Activated CD8-positive, alpha-beta memory T cell treated with anti-CD3 and anti-CD28 coated beads for 24 hours (primary cell): ENCODE measurements at regions not wholly inside any gene's neighbourhood (a gene's known extent, or its start where the extent isn't known, plus 50 kb on each side); places are given as distances from the start of the nearest gene placed in this dataset.

Source experiments
- DNase-seq: peaks from one replicate; pipeline ENCODE4 v3.0.0-alpha.2; 2020

DNA sequence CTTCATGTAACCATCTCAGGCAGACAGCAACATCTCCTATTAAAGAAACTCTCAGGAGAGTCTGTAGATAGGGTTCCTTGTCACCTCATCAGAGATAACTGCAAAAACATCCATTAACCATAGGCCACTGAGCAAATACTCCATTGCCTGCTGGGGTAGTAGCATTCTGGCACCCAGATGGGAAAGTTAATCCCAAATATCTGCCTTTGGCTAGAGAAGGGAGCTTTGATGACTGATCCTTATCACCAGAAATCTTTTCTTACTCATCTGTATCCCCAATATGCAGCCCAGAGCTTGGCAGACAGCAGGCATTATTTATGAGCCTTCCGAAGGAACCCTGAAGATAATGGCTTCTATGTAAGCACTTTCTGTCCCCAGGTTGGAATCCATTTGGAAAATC is 173.1 kb downstream of the MFSD1 start:
- DNase-seq, result no peak

DNA sequence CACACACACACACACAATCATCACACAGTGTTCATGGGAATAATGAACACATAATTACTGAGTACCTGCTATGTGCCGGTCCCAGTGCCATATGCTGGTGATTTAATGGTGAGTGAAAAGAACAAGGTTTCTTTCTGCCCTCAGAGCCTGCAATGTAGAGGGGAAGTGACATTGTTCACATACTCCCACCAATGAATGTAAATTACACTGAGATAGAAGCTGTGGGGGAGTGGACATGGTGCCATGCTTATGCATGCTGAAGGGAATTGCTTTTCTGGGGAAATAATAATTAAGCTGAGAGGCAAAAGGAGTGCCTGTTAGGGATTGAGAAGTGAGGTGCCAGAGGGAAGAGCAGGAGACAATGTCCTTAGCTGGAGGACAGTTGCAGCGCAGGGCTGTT is 175.1 kb downstream of the MFSD1 start:
- DNase-seq, result no peak

DNA sequence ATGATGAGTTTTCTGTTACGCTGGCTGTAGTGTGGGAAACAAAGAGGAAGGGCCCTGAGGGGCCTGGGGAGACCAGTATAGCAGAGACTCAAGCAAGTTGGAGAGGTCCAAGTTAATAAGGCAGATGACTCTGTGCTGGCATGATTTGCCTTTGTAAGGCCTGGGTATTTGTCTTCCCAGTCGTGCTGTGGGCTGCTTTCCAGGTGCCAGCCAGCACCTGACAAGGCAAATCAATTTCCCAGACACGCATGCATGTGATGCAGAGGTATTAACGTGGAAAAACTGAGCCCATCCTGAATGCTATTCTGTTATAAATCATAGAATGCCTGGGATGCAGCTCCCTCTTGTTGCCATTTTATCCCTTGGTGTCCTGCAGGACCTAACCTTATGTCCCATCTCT is 175.6 kb downstream of the MFSD1 start:
- DNase-seq, result no peak

DNA sequence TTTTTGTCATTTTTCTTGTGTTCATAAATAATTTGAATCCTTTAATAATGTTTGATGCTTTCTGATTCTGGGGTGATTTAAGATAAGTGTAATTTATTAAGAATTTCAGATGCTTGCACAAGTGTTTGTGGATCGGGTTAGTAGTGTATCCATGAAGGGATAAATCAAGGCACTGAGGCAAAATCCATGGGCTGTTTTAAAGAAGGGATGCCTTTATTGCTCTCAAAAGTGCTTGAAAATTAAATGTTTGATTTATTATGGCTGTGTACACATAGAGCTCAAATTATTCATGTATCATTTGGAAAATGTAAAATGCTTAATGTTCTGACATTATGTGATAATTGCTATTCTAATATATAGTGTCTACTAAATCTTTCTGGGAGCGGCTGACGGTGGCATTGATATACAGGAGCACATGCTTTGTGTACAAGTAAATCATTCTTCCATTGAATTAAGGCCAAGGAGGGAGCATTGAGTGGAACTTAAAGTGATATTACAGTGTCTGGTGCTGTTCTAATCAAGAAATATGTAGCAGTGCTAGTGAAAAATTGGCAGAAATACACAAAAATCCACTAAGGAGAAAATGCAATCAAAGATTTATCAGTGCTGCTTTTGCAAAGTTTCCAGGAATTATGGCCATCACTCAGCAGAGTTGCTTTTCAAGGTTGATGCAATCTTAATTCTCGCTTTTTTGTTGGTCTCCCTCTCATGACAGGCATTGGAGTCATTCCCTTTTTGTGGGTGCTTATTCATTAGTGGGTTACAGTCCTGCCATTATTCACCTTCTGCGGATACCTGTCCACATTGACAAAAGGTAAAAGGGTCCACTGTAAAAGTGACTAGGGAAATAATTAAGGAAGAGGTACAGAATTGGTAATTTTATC is 181.6 kb downstream of the MFSD1 start:
- DNase-seq, result no peak

DNA sequence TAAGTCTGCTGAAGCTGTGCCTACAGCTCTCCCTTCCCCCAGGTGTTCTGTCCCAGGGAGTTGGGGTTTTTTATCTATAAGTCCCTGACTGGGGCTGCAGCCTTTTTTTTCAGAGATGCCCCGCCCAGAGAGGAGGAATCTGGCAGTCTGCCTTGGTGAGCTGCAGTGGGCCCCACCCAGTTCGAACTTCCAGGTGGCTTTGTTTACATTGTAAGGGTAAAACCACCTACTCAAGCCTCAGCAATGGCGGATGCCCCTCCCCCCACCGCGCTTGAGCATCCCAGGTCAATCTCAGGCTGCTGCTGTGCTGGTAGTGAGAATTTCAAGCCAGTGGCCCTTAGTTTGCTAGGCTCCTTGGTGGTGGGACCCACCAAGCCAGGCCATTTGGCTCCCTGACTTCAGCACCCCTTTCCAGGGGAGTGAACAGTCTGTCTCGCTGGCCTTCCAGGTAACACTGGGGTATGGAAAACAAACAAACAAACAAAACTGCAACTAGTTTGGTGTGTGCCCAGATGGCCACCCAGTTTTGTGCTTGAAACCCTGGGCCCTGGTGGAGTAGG is 189.4 kb downstream of the MFSD1 start:
- DNase-seq, result no peak

DNA sequence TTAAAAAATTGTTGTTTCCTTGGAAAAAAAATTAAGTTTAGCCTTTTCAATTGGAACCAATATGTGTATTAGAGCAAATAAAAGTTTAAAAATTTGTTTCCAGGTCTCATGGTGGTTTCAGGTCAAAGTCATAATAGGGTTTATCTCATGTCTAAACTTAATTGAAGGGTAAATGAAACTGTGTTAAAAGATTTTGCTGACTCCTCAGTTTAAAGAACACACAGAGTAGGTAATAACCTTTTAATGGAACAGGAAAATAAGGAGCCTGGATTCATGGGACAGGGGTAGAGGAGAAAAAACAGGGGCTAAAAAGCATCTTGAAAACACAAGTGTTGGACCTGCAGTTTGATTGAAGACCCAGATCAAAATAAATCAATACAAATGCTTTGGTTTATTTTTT is 190.6 kb downstream of the MFSD1 start:
- no peak for DNase-seq

DNA sequence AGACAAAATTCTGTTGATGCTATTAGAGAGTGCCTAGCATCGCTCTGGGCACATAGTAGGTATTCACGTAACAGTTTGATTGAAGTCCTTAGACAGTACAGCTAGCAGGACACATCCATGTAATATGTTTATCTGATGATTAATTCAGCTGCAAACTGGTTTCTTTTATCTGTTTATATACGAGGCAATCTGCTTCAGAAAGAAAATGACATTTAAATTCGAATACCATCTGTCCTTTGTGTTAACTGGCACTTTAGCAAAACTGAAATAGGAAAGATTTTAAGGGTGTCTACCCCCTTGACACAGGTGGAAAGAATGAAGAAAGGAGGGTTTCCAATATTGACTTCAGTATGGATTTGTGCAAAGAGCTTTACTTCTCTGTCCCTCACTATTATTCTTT is 192.5 kb downstream of the MFSD1 start:
- no peak for DNase-seq

DNA sequence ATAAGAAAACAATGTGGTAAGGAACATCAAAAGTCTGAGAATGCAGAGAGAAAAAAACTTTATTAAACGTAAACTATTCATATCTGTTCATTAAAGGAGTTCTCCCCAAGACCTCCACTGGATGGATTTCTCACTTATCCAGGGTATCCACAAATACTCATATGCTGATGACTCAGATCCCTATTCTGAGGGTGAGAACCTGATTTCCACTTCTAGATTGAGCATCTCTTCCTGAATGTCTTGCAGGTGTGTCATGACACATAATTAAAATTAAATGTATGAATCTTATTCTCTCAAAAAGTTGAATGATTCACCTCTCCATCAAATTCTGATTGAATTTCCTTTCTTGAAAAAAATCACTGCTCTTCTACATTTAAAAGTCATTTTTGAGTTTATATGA is 199.9 kb downstream of the MFSD1 start:
- no peak for DNase-seq

DNA sequence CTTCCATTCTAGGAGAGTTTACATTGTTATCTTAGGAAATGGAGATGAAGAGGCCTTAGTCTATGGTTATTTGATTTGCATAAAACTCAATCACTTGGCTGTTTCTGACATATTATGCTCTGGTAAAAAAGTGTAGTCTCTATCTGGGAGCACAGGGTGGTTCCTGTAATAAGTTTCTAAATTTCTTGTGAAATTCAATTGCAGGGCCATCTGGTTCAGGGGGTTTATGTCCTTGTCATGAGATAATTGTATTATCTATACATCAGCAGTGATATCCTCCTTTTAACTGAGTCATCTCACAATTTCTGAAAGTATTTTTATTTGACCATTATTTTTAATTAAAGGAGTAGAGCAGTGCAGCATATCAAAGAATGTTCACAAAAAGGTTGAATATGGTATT is 203.3 kb downstream of the MFSD1 start:
- no peak for DNase-seq

DNA sequence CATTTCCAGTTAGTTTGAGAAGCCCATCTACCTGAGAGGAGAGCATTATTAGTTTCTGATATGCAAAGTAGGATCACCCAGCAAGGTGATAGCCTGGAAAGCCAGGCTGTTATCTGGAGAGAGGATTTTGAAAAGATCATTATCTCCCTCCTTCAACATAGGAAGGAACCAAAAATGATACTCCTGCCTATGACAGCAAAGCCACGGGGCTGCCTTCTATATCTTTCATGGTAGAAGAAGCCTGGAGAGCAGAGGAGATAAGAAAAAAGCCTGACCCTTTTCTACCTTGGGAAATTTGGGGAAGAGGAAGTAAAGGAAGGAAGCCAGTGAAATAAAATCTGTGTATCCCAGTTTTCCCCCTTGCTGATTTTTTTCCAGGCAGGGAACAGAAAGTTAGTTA is 205.5 kb downstream of the MFSD1 start:
- DNase-seq, result no peak

DNA sequence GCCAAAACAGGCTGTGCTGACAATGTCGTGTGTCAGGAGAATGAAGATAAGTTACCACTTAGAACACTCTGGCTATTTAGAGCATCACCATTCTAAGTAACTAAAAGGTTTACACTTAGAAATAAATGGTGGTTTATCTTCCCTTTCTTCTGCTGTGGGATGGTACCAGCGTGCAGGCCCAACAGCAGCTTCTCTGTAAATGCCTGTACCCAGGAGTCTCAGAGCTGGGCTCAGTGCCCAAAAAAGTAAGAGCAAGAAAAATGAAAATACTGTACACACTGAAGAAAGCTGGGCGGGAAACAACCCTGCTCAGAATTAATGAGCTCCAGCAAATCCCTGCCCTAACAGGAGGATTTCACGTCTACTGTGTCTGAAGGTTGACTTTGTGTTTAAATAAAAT is 206.5 kb downstream of the MFSD1 start:
- no peak for DNase-seq

DNA sequence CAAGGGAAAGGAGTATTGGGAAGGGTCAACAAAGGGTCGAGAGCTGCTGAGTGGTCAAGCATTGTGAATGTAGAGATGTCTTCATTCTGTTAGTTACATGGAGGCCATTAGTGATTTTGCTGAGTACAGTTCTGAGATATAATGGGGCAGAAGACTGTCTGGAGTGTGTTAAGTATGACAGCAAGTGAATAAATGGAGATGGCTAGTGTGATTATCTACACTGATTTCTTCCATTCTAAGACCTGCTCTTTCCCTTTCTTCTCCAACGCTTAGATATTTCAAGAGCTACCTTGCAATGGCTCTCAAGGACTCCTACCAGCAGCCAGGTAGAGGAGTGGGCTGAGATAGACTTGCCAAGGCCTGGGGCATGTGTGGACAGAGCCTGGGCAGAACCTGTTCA is 216.5 kb downstream of the MFSD1 start:
- no peak for DNase-seq

DNA sequence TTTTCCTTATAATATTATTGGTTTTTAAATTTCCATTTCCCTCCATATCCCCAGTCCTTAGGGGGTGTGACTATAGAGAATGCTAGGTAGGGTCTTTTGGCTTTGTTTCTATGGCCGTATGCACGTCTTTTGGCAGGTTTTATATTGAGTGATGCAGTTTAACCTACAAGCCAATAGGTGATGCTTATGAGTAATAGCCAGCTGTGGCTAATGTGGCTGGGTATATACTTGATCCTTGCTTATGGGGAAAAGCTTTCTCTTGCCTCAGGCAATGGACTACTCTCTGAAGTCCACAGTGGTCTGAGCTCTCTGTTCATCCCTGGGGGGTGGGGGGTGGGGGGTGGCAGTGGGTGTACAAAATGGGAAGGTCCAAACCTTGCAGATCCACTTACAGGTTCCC is 223.9 kb downstream of the MFSD1 start:
- DNase-seq, result no peak

DNA sequence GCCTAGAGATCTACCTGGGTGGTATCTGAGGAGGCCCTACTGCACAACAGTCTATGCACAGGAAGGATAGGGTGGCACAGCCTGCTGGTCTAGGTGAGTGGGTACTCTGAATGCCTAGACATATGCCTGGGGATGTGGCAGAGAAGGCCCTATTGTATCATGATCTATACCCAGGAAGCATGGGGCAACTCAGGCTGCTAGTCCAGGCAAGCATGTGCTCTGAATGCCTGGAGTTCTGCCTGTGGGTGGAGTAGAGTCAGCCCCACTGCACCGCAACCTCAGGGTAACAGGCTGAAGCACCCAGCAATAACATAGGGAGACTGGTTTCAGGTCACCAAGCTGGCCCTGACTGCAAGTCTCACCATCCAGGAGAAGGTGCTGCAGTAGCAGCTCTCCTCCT is 224.7 kb downstream of the MFSD1 start:
- DNase-seq, result no peak

DNA sequence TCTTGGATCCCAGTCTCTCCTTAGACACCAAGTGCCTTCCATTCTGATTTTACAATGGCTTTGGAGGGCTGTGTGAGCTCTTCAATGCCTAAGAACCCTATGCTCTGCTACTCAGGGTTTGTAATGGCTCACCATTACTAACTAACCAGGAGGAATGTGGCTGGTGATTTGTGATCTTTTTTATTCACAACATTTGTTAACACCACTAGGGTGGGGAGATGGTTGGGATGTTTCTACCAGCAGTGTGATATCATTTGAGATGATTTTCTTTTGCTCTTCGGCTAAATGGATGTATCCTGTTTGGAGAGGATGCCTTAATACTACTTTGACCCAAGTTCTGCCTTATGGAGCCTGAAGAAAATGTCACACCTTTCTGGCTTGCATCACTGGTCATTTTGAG is 226.9 kb downstream of the MFSD1 start:
- DNase-seq, result no peak

DNA sequence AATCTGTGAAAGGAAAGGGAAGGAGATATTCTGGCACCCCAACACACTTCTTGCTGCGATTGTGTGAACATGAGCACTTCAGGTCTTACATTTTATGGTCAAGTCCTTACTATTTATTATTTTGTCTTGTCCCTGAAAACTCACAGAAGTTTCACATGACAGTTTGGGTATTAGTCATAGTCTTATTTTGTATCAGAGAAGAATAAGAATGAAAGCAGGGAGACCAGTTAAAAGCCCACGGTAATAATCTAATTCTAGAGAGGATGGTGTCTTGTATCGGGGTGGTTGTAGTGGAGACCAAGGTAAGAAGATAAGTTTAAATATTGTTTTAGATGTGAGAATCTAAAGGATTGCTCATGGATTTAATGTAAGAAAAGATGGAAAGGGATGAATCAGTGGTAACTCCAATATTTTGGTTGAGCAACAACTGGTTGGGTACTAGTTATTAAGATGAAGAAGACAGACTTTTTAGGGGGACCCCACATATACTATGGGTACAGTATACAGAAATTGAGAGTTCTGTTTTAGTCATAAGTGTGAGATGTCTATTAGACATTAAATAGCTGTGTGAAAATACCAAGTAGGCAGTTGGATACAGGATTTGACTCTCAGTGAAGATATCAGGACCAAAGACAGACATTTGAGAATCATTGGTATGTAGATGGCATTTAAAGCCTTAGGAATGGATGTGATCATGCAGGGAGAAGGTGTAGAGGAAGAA is 227.6 kb downstream of the MFSD1 start:
- no peak for DNase-seq

DNA sequence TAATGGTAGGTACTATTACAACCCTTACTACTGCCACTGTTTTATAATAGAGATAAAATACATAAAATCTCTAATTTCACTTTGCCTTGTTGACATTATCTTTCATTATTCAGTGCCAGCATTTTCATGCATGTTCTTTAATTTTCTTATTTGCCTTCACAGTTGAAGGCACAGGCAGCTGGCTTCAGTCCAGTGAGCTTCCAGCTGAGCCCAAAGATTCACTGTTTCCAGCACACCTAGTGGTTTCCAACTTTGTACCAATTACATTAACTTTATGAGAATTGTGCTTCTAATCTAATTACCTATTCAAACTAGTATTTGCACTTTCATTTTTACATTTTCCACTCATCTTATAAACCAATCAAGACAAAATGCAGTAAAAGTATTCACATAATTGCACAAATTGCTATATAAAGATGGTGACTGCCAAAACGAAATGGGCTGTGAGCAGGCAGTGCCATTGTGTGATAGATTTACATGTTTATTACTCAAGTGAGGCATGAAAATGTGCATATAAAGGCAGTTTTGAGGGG is 228.3 kb downstream of the MFSD1 start:
- no peak for DNase-seq

DNA sequence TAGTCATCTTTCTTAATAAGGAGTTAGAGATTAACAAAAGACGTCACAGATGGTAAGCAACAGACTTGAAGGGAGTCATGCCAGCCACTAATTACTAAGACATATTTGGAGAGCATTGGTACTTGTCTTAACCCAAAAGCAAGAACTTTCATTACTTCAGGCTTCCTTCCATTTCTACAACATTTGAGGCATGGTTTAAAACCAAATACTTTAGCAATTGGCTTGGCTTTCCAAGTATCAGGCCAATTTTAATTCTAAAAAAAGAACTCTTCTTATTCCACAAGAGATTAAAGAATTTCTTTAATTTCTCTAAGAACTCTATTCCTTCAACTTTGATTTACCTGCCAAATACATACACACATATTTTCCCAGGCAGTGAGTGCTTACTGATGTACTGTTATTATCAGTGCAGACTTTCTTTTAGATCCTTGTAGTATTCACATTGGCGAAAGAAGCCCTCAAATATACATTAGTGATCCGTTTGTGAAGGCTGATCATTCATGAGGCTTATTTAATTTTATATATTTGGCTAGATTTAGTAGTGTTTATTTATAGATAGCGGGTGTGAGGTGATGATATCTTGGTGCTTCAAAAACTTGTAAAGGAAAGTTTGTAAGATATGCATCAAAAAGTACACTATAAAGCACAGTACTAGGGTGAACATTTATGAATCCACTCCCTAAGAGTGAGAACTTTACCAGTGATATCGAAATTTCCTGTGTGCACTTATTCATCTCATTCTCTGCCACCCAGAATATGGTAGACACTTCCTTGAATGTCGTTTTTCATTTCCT is 229.2 kb downstream of the MFSD1 start:
- DNase-seq, result no peak

DNA sequence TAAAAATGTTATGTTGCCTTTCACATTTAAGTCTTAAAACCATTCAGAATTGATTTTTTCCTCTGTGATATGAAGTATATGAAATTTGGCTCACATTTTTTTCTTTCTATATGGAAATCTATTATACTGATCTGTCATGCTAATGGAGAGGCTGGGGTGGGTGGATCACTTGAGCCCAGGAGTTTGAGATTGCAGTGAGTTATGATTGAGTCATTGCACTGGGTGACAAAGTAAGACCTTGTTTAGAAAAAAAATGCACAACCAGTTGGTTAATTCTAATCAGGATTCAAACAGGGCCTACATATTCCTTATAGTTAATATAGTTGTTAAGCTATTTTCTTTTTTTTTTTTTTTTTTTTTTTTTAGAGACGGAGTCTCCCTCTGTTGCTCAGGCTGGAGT is 230.5 kb downstream of the MFSD1 start:
- no peak for DNase-seq

DNA sequence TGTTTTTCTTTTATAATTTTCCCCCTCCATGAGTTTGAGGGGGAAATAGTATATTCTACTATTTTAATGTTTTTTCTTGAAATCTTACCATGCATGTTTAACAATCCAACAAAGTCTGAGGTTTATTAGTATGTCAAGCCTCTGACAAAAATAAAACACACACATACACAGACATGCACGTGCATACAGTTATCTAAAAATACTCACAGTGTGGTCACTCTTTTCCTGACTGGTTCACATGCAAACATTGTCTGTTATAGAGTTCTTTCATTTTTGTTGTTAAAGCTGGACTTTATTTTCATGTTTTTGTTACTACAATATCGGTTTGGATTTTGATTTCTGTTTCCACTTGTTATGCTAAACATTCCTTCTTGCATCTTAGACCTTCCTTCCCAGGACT is 236.6 kb downstream of the MFSD1 start:
- no peak for DNase-seq

DNA sequence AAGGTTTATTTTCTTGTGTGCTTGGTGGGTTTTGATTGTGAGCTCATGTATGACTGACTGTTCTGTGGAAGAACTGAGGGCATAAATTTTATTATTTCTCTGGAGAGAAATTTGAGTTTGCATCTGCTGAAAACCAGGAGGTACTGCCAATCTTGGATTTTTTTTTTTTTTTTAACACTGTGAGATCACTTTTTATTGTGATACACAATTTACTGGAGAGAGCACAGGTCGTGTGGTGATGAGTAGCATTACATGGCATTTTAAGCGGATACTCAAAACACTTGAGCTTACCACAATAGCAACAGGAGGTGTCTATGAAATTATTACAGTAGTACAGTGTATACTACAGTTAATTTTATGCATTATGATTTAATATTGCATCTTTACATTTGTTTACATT is 237.4 kb downstream of the MFSD1 start:
- DNase-seq, result no peak

DNA sequence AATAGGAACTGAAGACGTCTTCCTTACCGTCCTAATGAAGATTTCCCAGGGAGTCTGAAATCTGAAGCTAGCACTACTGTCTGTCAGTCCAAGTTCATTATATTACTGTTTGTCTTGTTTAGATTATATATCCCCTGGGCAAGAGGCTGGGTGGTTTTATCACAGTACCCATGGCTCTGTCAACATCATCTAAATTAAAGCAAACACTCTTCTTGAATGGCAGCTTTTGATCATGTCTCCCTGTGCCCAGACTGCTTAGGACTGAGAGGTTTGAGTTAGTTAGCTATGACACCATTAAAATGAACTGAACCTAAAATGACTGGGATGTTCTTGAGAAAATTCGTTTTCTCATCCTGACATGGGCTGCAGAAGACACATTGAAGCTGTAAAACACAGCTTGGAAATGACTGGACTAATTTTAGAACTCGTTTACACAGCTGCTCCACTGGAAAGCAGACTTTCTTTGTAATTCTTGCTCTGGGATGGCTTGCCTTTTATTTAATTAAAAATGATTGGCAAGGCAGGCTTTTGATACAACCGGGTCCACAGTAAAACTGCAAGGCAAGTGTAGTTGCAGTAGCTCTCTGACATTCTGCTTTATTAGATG is 243.5 kb downstream of the MFSD1 start:
- no peak for DNase-seq

DNA sequence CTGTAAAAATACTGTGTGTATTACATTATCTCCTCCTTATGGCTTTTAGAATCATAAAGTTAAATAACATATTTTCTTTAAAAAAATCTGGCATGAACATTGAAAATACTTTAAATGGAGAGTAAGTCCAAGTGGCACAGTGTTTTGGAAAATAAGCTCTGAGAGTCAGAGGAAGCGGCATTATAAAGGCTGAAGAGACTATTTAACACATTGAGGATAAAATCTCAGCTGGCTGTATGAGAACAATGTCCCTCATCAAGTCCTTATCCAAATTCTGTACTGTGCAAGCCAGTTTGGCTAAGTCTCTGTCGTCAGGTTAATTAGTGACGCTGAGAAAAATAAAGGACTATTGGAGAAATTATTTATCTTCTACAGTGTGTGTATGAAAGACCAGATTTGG is 245.5 kb downstream of the MFSD1 start:
- no peak for DNase-seq
